H1 (cell line): ENCODE measurements at regions not wholly inside any gene's neighbourhood (a gene's known extent, or its start where the extent isn't known, plus 50 kb on each side); places are given as distances from the start of the nearest gene placed in this dataset.

Source experiments
- ATF3 ChIP-seq: IDR thresholded peaks from 2 replicates; pipeline ENCODE4 v1.6.1; 2011; ENCODE audit warnings: low read depth, mild to moderate bottlenecking, low read length; ENCODE audit not compliant: insufficient read depth
- BACH1 ChIP-seq: IDR thresholded peaks from 2 replicates; pipeline ENCODE4 v1.6.1; 2012; ENCODE audit warnings: low read length, improper control_type of control experiment
- CEBPB ChIP-seq: IDR thresholded peaks from 2 replicates; pipeline ENCODE4 v1.6.1; 2012; ENCODE audit warnings: low read depth, low read length
- CHD7 ChIP-seq: fragments of 300-600 bp; sonication (generic); IDR thresholded peaks from 2 replicates; pipeline ENCODE4 v1.7.1; 2012; ENCODE audit warnings: low read length, moderate library complexity, mild to moderate bottlenecking, inconsistent platforms; ENCODE audit not compliant: insufficient replicate concordance
- RFX5 ChIP-seq: IDR thresholded peaks from 2 replicates; pipeline ENCODE4 v1.6.1; 2011; ENCODE audit warnings: low read depth, low read length, improper control_type of control experiment, borderline replicate concordance
- TAF1 ChIP-seq: IDR thresholded peaks from 2 replicates; pipeline ENCODE4 v1.6.1; 2011; ENCODE audit warnings: mild to moderate bottlenecking, low read depth, low read length

- TF ChIP-seq CHD7 (no peak), ATF3 (no peak), TAF1 (no peak), BACH1 (no peak), CEBPB (no peak), RFX5 (no peak)
- TF ChIP-seq, all 59 proteins: peak for 0
Measured at GRCh38 chr13:82905071-82905470, 977.2 kb downstream of the SLITRK1 start (continued).
